ENCODE measurements at regions not wholly inside any gene's neighbourhood (a gene's known extent, or its start where the extent isn't known, plus 50 kb on each side); places are given as distances from the start of the nearest gene placed in this dataset.

DNA sequence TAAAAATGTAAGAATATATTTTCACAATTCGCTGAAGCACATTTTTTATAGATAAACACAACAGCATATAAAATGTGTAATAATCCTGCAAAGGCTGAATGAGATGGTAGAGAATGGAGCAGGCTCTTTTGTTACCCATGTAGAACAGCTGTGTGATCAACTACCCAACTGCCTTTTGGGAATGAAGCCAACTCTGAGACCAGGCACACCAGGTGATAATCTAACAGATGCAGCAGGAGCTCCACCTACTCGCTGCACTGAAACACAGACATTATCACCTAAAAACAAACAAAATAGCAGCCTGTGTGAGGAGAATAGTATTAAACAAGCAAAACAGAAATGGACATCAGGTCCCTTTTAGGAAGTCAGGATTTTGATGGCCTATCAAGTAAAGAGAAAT is 183.3 kb downstream of the CCDC59 start:
- no peak overlapping the region for H3K4me3 ChIP-seq
- TF ChIP-seq, protein P1, sequence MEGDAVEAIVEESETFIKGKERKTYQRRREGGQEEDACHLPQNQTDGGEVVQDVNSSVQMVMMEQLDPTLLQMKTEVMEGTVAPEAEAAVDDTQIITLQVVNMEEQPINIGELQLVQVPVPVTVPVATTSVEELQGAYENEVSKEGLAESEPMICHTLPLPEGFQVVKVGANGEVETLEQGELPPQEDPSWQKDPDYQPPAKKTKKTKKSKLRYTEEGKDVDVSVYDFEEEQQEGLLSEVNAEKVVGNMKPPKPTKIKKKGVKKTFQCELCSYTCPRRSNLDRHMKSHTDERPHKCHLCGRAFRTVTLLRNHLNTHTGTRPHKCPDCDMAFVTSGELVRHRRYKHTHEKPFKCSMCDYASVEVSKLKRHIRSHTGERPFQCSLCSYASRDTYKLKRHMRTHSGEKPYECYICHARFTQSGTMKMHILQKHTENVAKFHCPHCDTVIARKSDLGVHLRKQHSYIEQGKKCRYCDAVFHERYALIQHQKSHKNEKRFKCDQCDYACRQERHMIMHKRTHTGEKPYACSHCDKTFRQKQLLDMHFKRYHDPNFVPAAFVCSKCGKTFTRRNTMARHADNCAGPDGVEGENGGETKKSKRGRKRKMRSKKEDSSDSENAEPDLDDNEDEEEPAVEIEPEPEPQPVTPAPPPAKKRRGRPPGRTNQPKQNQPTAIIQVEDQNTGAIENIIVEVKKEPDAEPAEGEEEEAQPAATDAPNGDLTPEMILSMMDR (IDR thresholded peaks at IDR 0.05), result no peak
- TF ChIP-seq POLR2A (IDR thresholded peaks at IDR 0.05), result no peak
- intact Hi-C loops (cut with DNase I), result no loop called here
- no peak overlapping the region for H3K27ac ChIP-seq
- H3K9me3 ChIP-seq (replicated peaks in 1 of 3), result no peaks in the 10 kb centered on the region
- 72 to 86% (median 76%) methylated on average over 2 of the region's 2 CpGs for WGBS, 4 donors
- H3K36me3 ChIP-seq (replicated peaks in 1 of 2), result no peaks in the 10 kb centered on the region
- no peaks in the 10 kb centered on the region for H3K27me3 ChIP-seq
- peak in 1 of 7 donors; percentile 63 for DNase-seq
- H3K4me1 ChIP-seq (replicated peaks in 1 of 2), result no peaks in the 10 kb centered on the region

DNA sequence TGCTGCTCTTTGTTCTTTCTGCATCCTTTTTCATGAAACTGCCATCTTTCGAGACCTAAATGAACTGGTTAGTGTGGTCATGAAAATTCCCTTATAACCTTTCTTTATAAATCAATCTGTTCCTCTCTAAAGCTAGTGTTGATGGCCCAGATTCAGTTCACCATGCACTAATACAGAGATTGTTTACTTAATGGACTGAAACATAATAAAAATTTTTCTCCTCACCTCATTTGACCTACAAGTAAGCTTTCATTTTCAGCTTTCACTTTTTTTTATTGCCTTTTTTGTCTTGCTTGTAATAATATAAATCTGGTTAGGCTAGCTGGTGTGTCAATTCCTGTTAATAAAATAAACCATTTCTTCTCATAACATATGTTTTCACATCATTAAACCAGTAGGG is 183.8 kb downstream of the CCDC59 start:
- Histone ChIP-seq H3K9me3 (replicated peaks in 1 of 3) (no peaks in the 10 kb centered on the region), H3K4me1 (replicated peaks in 1 of 2) (no peaks in the 10 kb centered on the region), H3K27ac (no peak overlapping the region), H3K27me3 (no peaks in the 10 kb centered on the region), H3K36me3 (replicated peaks in 1 of 2) (no peaks in the 10 kb centered on the region), H3K4me3 (no peak overlapping the region)
- 38 to 55% (median 49%) methylated on average over 1 of the region's 1 CpG for WGBS, 4 donors
- DNase-seq, result no peak
- TF ChIP-seq POLR2A (IDR thresholded peaks at IDR 0.05), result no peak
- TF ChIP-seq, protein P1 (IDR thresholded peaks at IDR 0.05), result no peak
- intact Hi-C loops (cut with DNase I), result no loop called here

DNA sequence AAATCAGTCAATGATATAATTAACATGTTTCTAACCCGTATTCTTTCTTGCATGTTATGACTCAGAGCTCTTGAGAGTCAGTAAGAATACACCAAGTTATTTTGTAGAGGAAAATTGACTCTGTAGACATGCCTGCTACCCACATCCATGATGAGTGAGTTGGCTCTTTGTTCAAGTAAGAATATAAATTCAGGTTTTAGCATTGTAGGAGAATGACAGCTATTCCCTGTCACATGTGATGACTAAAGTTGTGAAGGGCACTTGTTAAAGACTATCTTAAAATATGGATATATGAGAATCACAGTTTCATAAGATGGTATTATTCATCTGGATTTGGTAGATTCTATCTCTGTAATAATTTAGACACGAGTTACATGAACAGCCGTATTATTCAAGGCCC is 209.1 kb downstream of the CCDC59 start:
- TF ChIP-seq, protein P1 (IDR thresholded peaks at IDR 0.05), result no peak
- TF ChIP-seq POLR2A (IDR thresholded peaks at IDR 0.05), result no peak

DNA sequence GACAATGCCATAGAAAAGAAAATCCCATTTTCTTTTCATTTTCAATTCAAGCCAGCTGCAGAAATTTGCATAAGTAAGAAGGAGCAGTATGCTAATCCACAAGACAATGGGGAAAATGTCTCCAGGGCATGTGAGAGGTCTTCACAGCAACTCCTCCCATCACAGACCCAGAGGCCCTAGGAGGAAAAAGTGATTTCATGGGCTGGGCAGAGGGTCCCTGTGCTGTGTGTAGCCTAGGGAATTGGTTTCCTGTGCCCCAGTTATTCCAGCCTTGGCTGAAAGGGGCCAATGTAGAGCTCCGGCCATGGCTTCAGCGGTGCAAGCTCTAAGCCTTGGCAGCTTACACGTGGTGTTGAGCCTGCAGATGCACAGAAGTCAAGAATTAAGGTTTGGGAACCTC is 211.4 kb downstream of the CCDC59 start:
- H3K4me3 ChIP-seq, result no peak overlapping the region
- no peaks in the 10 kb centered on the region for H3K4me1 ChIP-seq (replicated peaks in 1 of 2)
- H3K27me3 ChIP-seq, result no peaks in the 10 kb centered on the region
- H3K36me3 ChIP-seq (replicated peaks in 1 of 2), result no peaks in the 10 kb centered on the region
- TF ChIP-seq POLR2A (IDR thresholded peaks at IDR 0.05), result no peak
- TF ChIP-seq, protein P1 (IDR thresholded peaks at IDR 0.05), result no peak
- H3K9me3 ChIP-seq (replicated peaks in 1 of 3), result no peaks in the 10 kb centered on the region
- H3K27ac ChIP-seq, result no peak overlapping the region
- 63 to 70% (median 65%) methylated on average over 3 of the region's 3 CpGs for WGBS, 4 donors
- intact Hi-C loops (cut with DNase I), result no loop called here
- no peak for DNase-seq

More for the DNA sequence above, 209.1 kb downstream of the CCDC59 start:
- H3K9me3 ChIP-seq (replicated peaks in 1 of 3), result no peaks in the 10 kb centered on the region
- no peak overlapping the region for H3K4me3 ChIP-seq
- intact Hi-C loops (cut with DNase I), result no loop called here
- no peaks in the 10 kb centered on the region for H3K36me3 ChIP-seq (replicated peaks in 1 of 2)
- no peaks in the 10 kb centered on the region for H3K4me1 ChIP-seq (replicated peaks in 1 of 2)
- no peak overlapping the region for H3K27ac ChIP-seq
- no peaks in the 10 kb centered on the region for H3K27me3 ChIP-seq
- no peak for DNase-seq
- WGBS, 4 donors, result 56 to 71% (median 62%) methylated on average over 3 of the region's 3 CpGs

Measured in adrenal gland (tissue), 9 donors.